ENCODE measurements at regions not wholly inside any gene's neighbourhood (a gene's known extent, or its start where the extent isn't known, plus 50 kb on each side); places are given as distances from the start of the nearest gene placed in this dataset.

DNA sequence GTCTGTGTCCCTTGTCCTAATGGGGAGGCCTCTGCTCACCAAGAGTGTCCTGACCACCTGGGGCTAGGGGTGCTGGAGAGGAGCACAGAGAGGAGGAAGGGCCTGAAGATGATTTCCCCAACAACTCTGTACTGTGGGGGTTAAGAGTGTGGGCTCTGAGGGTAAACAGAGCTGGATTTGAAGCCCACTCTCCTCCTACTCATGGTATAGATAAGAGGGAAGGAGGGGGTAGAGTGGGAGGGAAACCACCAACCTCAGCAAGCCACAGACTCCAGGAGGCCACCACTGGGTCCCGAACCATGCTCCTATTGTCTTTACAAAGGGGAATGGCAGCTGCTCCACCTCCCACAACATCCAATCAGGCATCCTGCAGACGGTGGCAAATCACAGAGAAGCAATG, 103.6 kb upstream of the RNU6-1 start:
- TF ChIP-seq, protein P1, sequence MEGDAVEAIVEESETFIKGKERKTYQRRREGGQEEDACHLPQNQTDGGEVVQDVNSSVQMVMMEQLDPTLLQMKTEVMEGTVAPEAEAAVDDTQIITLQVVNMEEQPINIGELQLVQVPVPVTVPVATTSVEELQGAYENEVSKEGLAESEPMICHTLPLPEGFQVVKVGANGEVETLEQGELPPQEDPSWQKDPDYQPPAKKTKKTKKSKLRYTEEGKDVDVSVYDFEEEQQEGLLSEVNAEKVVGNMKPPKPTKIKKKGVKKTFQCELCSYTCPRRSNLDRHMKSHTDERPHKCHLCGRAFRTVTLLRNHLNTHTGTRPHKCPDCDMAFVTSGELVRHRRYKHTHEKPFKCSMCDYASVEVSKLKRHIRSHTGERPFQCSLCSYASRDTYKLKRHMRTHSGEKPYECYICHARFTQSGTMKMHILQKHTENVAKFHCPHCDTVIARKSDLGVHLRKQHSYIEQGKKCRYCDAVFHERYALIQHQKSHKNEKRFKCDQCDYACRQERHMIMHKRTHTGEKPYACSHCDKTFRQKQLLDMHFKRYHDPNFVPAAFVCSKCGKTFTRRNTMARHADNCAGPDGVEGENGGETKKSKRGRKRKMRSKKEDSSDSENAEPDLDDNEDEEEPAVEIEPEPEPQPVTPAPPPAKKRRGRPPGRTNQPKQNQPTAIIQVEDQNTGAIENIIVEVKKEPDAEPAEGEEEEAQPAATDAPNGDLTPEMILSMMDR (IDR thresholded peaks at IDR 0.05) = no peak
- TF ChIP-seq POLR2AphosphoS5 (IDR thresholded peaks at IDR 0.05; ENCODE audit: low read depth, low read length) (no peak), TCF7L2 (IDR thresholded peaks at IDR 0.05; ENCODE audit: low read depth, low read length) (no peak)
- TF ChIP-seq, protein P2, sequence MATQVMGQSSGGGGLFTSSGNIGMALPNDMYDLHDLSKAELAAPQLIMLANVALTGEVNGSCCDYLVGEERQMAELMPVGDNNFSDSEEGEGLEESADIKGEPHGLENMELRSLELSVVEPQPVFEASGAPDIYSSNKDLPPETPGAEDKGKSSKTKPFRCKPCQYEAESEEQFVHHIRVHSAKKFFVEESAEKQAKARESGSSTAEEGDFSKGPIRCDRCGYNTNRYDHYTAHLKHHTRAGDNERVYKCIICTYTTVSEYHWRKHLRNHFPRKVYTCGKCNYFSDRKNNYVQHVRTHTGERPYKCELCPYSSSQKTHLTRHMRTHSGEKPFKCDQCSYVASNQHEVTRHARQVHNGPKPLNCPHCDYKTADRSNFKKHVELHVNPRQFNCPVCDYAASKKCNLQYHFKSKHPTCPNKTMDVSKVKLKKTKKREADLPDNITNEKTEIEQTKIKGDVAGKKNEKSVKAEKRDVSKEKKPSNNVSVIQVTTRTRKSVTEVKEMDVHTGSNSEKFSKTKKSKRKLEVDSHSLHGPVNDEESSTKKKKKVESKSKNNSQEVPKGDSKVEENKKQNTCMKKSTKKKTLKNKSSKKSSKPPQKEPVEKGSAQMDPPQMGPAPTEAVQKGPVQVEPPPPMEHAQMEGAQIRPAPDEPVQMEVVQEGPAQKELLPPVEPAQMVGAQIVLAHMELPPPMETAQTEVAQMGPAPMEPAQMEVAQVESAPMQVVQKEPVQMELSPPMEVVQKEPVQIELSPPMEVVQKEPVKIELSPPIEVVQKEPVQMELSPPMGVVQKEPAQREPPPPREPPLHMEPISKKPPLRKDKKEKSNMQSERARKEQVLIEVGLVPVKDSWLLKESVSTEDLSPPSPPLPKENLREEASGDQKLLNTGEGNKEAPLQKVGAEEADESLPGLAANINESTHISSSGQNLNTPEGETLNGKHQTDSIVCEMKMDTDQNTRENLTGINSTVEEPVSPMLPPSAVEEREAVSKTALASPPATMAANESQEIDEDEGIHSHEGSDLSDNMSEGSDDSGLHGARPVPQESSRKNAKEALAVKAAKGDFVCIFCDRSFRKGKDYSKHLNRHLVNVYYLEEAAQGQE (IDR thresholded peaks at IDR 0.05; ENCODE audit: insufficient read depth in 1 of 2, low read depth in 2 of 2, low read length in 1 of 2) = no peak

All from Panc1 (cell line).